ENCODE measurements at regions not wholly inside any gene's neighbourhood (a gene's known extent, or its start where the extent isn't known, plus 50 kb on each side); places are given as distances from the start of the nearest gene placed in this dataset.
A peak's percentile ranks its signal among the peaks of the same experiment; 100 is the strongest.

GRCh38 chr18:22330508-22330907 is 87.2 kb downstream of the CTAGE1 start:
- no peaks in the 10 kb centered on the region for H3K27me3 ChIP-seq (replicated peaks; ENCODE audit: control insufficient read depth, insufficient read depth, low read length)
- H3K36me3 ChIP-seq (ENCODE audit: control insufficient read depth, insufficient read depth, low read length) = no peaks in the 10 kb centered on the region
- POLR2A ChIA-PET = no interaction called here
- H3K4me3 Mint-ChIP-seq (ENCODE audit: unreplicated experiment) = no peak overlapping the region
- BruUV-seq (replicated peaks) = no TSS peak
- no peaks in the 10 kb centered on the region for H3K36me3 Mint-ChIP-seq (ENCODE audit: insufficient read depth, unreplicated experiment)
- H3K9me3 Mint-ChIP-seq (ENCODE audit: unreplicated experiment) = no peaks in the 10 kb centered on the region
- CTCF ChIA-PET = no interaction called here
- H3K27ac Mint-ChIP-seq (ENCODE audit: unreplicated experiment) = no peak overlapping the region
- H3K27me3 Mint-ChIP-seq (ENCODE audit: insufficient read depth, unreplicated experiment) = no peaks in the 10 kb centered on the region
- no peaks in the 10 kb centered on the region for H3K4me1 Mint-ChIP-seq (ENCODE audit: low read depth, unreplicated experiment)
- no peak overlapping the region for H3K4me3 ChIP-seq (ENCODE audit: low read depth, low read length)
- no peak for DNase-seq
- no peaks in the 10 kb centered on the region for H3K9me3 ChIP-seq
- no peaks in the 10 kb centered on the region for H3K4me1 ChIP-seq
- intact Hi-C loops (cut with micrococcal nuclease; ENCODE audit: unreplicated experiment) = no loop called here
- no peak for TF ChIP-seq CTCF (IDR thresholded peaks at IDR 0.05; ENCODE audit: insufficient read depth in 1 of 2, low read depth in 1 of 2, low read length in 1 of 2, severe bottlenecking in 1 of 2, unreplicated experiment in 1 of 2)

GRCh38 chr18:22325396-22325795 is 92.3 kb downstream of the CTAGE1 start:
- intact Hi-C loops (cut with micrococcal nuclease; ENCODE audit: unreplicated experiment) = no loop called here
- no peak overlapping the region for H3K27ac Mint-ChIP-seq (ENCODE audit: unreplicated experiment)
- no peak for TF ChIP-seq CTCF (IDR thresholded peaks at IDR 0.05; ENCODE audit: insufficient read depth in 1 of 2, low read depth in 1 of 2, low read length in 1 of 2, severe bottlenecking in 1 of 2, unreplicated experiment in 1 of 2)
- no peak overlapping the region for H3K4me3 Mint-ChIP-seq (ENCODE audit: unreplicated experiment)
- H3K27me3 Mint-ChIP-seq (ENCODE audit: insufficient read depth, unreplicated experiment) = no peaks in the 10 kb centered on the region
- ChIA-PET POLR2A (no interaction called here), CTCF (no interaction called here)
- Histone ChIP-seq H3K4me1 (no peaks in the 10 kb centered on the region), H3K27me3 (replicated peaks; ENCODE audit: control insufficient read depth, insufficient read depth, low read length) (no peaks in the 10 kb centered on the region), H3K9me3 (no peaks in the 10 kb centered on the region), H3K36me3 (ENCODE audit: control insufficient read depth, insufficient read depth, low read length) (no peaks in the 10 kb centered on the region), H3K4me3 (ENCODE audit: low read depth, low read length) (no peak overlapping the region)
- H3K9me3 Mint-ChIP-seq (ENCODE audit: unreplicated experiment) = no peaks in the 10 kb centered on the region
- H3K36me3 Mint-ChIP-seq (ENCODE audit: insufficient read depth, unreplicated experiment) = no peaks in the 10 kb centered on the region
- H3K4me1 Mint-ChIP-seq (ENCODE audit: low read depth, unreplicated experiment) = no peaks in the 10 kb centered on the region
- no peak for DNase-seq
- no TSS peak for BruUV-seq (replicated peaks)

- BruUV-seq (replicated peaks) = no TSS peak
- H3K4me1 ChIP-seq = no peaks in the 10 kb centered on the region
- intact Hi-C loops (cut with micrococcal nuclease; ENCODE audit: unreplicated experiment) = no loop called here
- Mint-ChIP-seq H3K36me3 (ENCODE audit: insufficient read depth, unreplicated experiment) (no peaks in the 10 kb centered on the region), H3K27me3 (ENCODE audit: insufficient read depth, unreplicated experiment) (no peaks in the 10 kb centered on the region), H3K4me3 (ENCODE audit: unreplicated experiment) (no peak overlapping the region), H3K4me1 (ENCODE audit: low read depth, unreplicated experiment) (no peaks in the 10 kb centered on the region), H3K27ac (ENCODE audit: unreplicated experiment) (no peak overlapping the region), H3K9me3 (ENCODE audit: unreplicated experiment) (no peaks in the 10 kb centered on the region)
- no peak for DNase-seq
- peak; percentile 2 to 12 for TF ChIP-seq CTCF (IDR thresholded peaks at IDR 0.05; ENCODE audit: insufficient read depth in 1 of 2, low read depth in 1 of 2, low read length in 1 of 2, severe bottlenecking in 1 of 2, unreplicated experiment in 1 of 2)
- H3K4me3 ChIP-seq (ENCODE audit: low read depth, low read length) = no peak overlapping the region
- CTCF ChIA-PET = no interaction called here
- POLR2A ChIA-PET = no interaction called here
- H3K27me3 ChIP-seq (replicated peaks; ENCODE audit: control insufficient read depth, insufficient read depth, low read length) = no peaks in the 10 kb centered on the region
- no peaks in the 10 kb centered on the region for H3K36me3 ChIP-seq (ENCODE audit: control insufficient read depth, insufficient read depth, low read length)
- no peaks in the 10 kb centered on the region for H3K9me3 ChIP-seq
Observed at GRCh38 chr18:22324191-22325131, 93.3 kb downstream of the CTAGE1 start.

Data from Caco-2 (cell line).